Neural cell (in vitro differentiated cells): ENCODE measurements at regions not wholly inside any gene's neighbourhood (a gene's known extent, or its start where the extent isn't known, plus 50 kb on each side); places are given as distances from the start of the nearest gene placed in this dataset.

Source experiments
- H2AFZ ChIP-seq: fragments of 200-600, 300-800 bp; sonication (generic), shearing (Covaris generic); 2 replicates; pipeline ENCODE4 v1.6.0; 2014; ENCODE audit warnings: low read depth, mild to moderate bottlenecking, antibody characterized with exemption, low read length, moderate library complexity
- H3F3A ChIP-seq: fragments of 200-600 bp; shearing (Covaris generic); 2 replicates; pipeline ENCODE4 v1.6.1; 2016; ENCODE audit warnings: mild to moderate bottlenecking, moderate library complexity, mixed read lengths, antibody characterized with exemption, low read length; ENCODE audit not compliant: insufficient read depth, poor library complexity, severe bottlenecking
- H3K27ac ChIP-seq: fragments of 200-600, 300-800 bp; sonication (generic), shearing (Covaris generic); 2 replicates; pipeline ENCODE4 v1.5.1; 2014; ENCODE audit warnings: mild to moderate bottlenecking, low read length, moderate library complexity
- H3K27me3 ChIP-seq: fragments of 300-800, 200-600 bp; sonication (generic), shearing (Covaris generic); 2 replicates; pipeline ENCODE4 v1.6.0; 2014; ENCODE audit warnings: mild to moderate bottlenecking, low read depth, low read length, moderate library complexity; ENCODE audit not compliant: insufficient read depth
- H3K36me3 ChIP-seq: fragments of 300-800, 200-600 bp; sonication (generic), shearing (Covaris generic); 2 replicates; pipeline ENCODE4 v1.5.1; 2014; ENCODE audit warnings: mild to moderate bottlenecking, antibody characterized with exemption, low read length, moderate library complexity; ENCODE audit not compliant: insufficient read depth
- H3K4me2 ChIP-seq: fragments of 300-800, 200-600 bp; sonication (generic), shearing (Covaris generic); 2 replicates; pipeline ENCODE4 v1.6.0; 2014; ENCODE audit warnings: mild to moderate bottlenecking, low read length
- H3K4me3 ChIP-seq: fragments of 300-800, 200-600 bp; sonication (generic), shearing (Covaris generic); 2 replicates; pipeline ENCODE4 v1.5.1; 2014; ENCODE audit warnings: mild to moderate bottlenecking, low read length, moderate library complexity
- H3K79me2 ChIP-seq: fragments of 200-600 bp; shearing (Covaris generic); replicated peaks from 2 replicates; pipeline ENCODE4 v1.6.0; 2014; ENCODE audit warnings: mild to moderate bottlenecking, low read length, moderate library complexity; ENCODE audit not compliant: insufficient read depth
- H3K9ac ChIP-seq: fragments of 300-800, 200-600 bp; sonication (generic), shearing (Covaris generic); 2 replicates; pipeline ENCODE4 v1.6.1; 2016; ENCODE audit warnings: mild to moderate bottlenecking, low read length, mixed read lengths
- H3K9me2 ChIP-seq: fragments of 200-600 bp; shearing (Covaris generic); 2 replicates; pipeline ENCODE4 v1.6.1; 2016; ENCODE audit warnings: mild to moderate bottlenecking, low read length, mixed read lengths; ENCODE audit not compliant: insufficient read depth
- H3K9me3 ChIP-seq: fragments of 200-600, 300-800 bp; sonication (generic), shearing (Covaris generic); 2 replicates; pipeline ENCODE4 v1.6.1; 2016; ENCODE audit warnings: mild to moderate bottlenecking, mixed run types, low read length, moderate library complexity, mixed read lengths
- H4K20me1 ChIP-seq: fragments of 200-600 bp; shearing (Covaris generic); 2 replicates; pipeline ENCODE4 v1.6.1; 2016; ENCODE audit warnings: mild to moderate bottlenecking, mixed run types; ENCODE audit not compliant: insufficient read depth
- CTCF ChIP-seq: fragments of 450-650 bp; IDR thresholded peaks from 2 replicates; pipeline ENCODE4 v1.5.1; 2014; ENCODE audit warnings: antibody characterized with exemption, mild to moderate bottlenecking, moderate library complexity; ENCODE audit not compliant: poor library complexity, severe bottlenecking
- EP300 ChIP-seq: fragments of 450-650 bp; conservative IDR thresholded peaks from 2 replicates; pipeline ENCODE4 v1.6.1; 2014; ENCODE audit warnings: antibody characterized with exemption, mild to moderate bottlenecking, moderate library complexity; ENCODE audit not compliant: poor library complexity, severe bottlenecking
- EZH2 ChIP-seq: fragments of 200-600, 300-800 bp; shearing (Covaris generic), sonication (generic); IDR thresholded peaks from 2 replicates; pipeline ENCODE4 v1.6.1; 2014; ENCODE audit warnings: antibody characterized with exemption, low read length, borderline replicate concordance, mild to moderate bottlenecking; ENCODE audit not compliant: insufficient read depth, poor library complexity, severe bottlenecking
- MXI1 ChIP-seq: fragments of 450-650 bp; conservative IDR thresholded peaks from 2 replicates; pipeline ENCODE4 v1.6.1; 2014; ENCODE audit warnings: antibody characterized with exemption, mild to moderate bottlenecking; ENCODE audit not compliant: poor library complexity, severe bottlenecking
- POLR2AphosphoS5 ChIP-seq: IDR thresholded peaks from 2 replicates; pipeline ENCODE4 v1.6.1; 2012
- RAD21 ChIP-seq: fragments of 450-650 bp; conservative IDR thresholded peaks from 2 replicates; pipeline ENCODE4 v1.6.1; 2014; ENCODE audit warnings: antibody characterized with exemption, mild to moderate bottlenecking, moderate library complexity
- REST ChIP-seq: IDR thresholded peaks from 2 replicates; pipeline ENCODE4 v1.6.1; 2012; ENCODE audit warnings: borderline replicate concordance
- SMC3 ChIP-seq: fragments of 450-650 bp; conservative IDR thresholded peaks from 2 replicates; pipeline ENCODE4 v1.6.1; 2014; ENCODE audit warnings: antibody characterized with exemption, mild to moderate bottlenecking, moderate library complexity; ENCODE audit not compliant: poor library complexity
- TAF1 ChIP-seq: IDR thresholded peaks from 2 replicates; pipeline ENCODE4 v1.6.1; 2012; ENCODE audit warnings: low read depth

- Histone ChIP-seq H3K36me3 (no peaks in the 10 kb centered on the region), H4K20me1 (no peaks in the 10 kb centered on the region), H3K79me2 (no peaks in the 10 kb centered on the region), H3K27me3 (no peaks in the 10 kb centered on the region), H3K9ac (no peak overlapping the region), H3K4me2 (no peak overlapping the region), H3F3A (no peaks in the 10 kb centered on the region), H3K4me3 (no peak overlapping the region), H3K9me2 (no peaks in the 10 kb centered on the region), H3K9me3 (no peaks in the 10 kb centered on the region), H2AFZ (no peak overlapping the region), H3K27ac (no peak overlapping the region)
- TF ChIP-seq POLR2AphosphoS5 (no peak), RAD21 (no peak), SMC3 (no peak), MXI1 (no peak), TAF1 (no peak), REST (no peak), CTCF (no peak), EZH2 (no peak), EP300 (no peak)
These were observed 622.7 kb downstream of the METTL15 start for GRCh38 chr11:28730889-28731288.

- no peak overlapping the region for H3K27ac ChIP-seq
- no peaks in the 10 kb centered on the region for H3K9me3 ChIP-seq
- H3F3A ChIP-seq = no peaks in the 10 kb centered on the region
- H3K9me2 ChIP-seq = no peaks in the 10 kb centered on the region
- no peaks in the 10 kb centered on the region for H3K27me3 ChIP-seq
- TF ChIP-seq TAF1 (no peak), SMC3 (no peak), REST (no peak), CTCF (no peak), RAD21 (no peak), POLR2AphosphoS5 (no peak), EP300 (no peak), EZH2 (no peak), MXI1 (no peak)
- H3K36me3 ChIP-seq = no peaks in the 10 kb centered on the region
- no peaks in the 10 kb centered on the region for H4K20me1 ChIP-seq
- H3K79me2 ChIP-seq = no peaks in the 10 kb centered on the region
- H3K9ac ChIP-seq = no peak overlapping the region
- no peak overlapping the region for H3K4me2 ChIP-seq
- H2AFZ ChIP-seq = no peak overlapping the region
- H3K4me3 ChIP-seq = no peak overlapping the region
These were observed 622.1 kb downstream of the METTL15 start for GRCh38 chr11:28730336-28730735.
